Epithelial cell of esophagus (primary cell): ENCODE measurements at regions not wholly inside any gene's neighbourhood (a gene's known extent, or its start where the extent isn't known, plus 50 kb on each side); places are given as distances from the start of the nearest gene placed in this dataset.

Source experiments
- DNase-seq: peaks from one replicate; pipeline ENCODE4 v3.0.0; 2010; ENCODE audit warnings: low read depth
- H3K4me3 ChIP-seq: 2 replicates; pipeline ENCODE4 v1.5.1; 2011; ENCODE audit warnings: mild to moderate bottlenecking, low read length, control low read depth
- TF ChIP-seq, protein P1 (sequence below): IDR thresholded peaks from 2 replicates; pipeline ENCODE4 v1.5.1; 2011; ENCODE audit warnings: low read depth, mild to moderate bottlenecking, low read length, control low read depth, inconsistent platforms; ENCODE audit not compliant: insufficient read depth; ENCODE audit errors: missing control alignments

DNA sequence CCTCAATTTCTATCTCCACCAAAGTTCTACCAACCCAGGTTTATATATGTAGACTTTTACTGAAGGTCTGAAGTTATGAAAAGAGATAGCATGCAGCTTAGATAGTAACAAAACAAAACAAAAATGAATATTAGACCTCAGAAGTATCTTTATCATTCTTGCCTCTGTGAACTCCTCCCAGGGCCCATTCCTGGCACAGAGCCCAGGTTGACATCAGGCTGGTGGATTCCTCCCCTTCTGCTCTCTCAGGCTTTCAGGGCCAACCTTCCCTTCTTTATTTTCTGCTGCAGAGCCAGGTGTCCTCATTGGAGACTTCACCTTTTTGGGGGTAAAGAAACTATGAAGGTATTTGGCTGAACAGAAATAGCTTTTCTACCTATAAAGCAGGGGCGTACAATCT lies 112.8 kb upstream of the PITX2 start:
- no peak for DNase-seq

DNA sequence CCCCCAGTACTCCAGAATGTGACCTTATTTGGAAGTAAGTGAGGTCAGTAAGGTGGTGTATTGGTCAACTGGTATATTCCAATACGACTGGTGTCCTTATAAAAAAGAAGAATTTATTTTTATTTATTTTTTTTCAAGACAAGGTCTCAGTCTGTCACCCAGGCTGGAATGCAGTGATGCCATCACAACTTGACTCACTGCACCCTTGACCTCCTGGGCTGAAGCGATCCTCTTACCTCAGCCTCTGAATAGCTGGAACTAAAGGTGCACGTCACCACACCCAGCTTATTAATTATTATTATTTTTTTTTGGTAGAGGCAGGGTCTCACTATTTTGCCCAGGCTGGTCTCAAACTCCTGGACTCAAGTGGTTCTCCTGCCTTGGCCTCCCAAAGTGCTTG lies 115.1 kb upstream of the PITX2 start:
- no peak overlapping the region for H3K4me3 ChIP-seq
- no peak for DNase-seq

More for the DNA sequence above, 112.8 kb upstream of the PITX2 start:
- no peak overlapping the region for H3K4me3 ChIP-seq
- TF ChIP-seq, protein P1, sequence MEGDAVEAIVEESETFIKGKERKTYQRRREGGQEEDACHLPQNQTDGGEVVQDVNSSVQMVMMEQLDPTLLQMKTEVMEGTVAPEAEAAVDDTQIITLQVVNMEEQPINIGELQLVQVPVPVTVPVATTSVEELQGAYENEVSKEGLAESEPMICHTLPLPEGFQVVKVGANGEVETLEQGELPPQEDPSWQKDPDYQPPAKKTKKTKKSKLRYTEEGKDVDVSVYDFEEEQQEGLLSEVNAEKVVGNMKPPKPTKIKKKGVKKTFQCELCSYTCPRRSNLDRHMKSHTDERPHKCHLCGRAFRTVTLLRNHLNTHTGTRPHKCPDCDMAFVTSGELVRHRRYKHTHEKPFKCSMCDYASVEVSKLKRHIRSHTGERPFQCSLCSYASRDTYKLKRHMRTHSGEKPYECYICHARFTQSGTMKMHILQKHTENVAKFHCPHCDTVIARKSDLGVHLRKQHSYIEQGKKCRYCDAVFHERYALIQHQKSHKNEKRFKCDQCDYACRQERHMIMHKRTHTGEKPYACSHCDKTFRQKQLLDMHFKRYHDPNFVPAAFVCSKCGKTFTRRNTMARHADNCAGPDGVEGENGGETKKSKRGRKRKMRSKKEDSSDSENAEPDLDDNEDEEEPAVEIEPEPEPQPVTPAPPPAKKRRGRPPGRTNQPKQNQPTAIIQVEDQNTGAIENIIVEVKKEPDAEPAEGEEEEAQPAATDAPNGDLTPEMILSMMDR: no peak

GRCh38 chr4:110742143-110742542 lies 119.3 kb upstream of the PITX2 start:
- TF ChIP-seq, protein P1: no peak
- peak; percentile 2 for DNase-seq
- no peak overlapping the region for H3K4me3 ChIP-seq

More for the DNA sequence above, 115.1 kb upstream of the PITX2 start:
- TF ChIP-seq, protein P1: no peak

DNA sequence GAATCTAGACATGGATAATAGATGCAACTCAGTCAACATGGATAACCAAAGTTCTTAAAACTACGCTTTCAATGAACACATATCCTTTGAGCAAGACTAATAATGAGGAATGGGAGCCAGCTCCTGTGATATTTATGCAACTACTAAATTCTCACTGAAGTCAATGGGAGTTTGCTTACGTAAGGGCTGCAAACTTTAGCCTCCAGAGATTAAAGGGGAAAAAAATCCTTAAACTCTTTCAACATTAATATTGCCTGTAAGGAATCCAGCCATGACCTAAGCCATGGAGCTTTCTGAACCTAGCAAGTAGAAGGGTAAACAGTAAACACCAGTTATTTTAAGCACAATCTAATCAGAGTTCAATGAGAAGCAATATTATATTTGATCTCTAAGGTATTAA lies 125.2 kb upstream of the PITX2 start:
- DNase-seq: no peak
- TF ChIP-seq, protein P1: no peak
- H3K4me3 ChIP-seq: no peak overlapping the region

DNA sequence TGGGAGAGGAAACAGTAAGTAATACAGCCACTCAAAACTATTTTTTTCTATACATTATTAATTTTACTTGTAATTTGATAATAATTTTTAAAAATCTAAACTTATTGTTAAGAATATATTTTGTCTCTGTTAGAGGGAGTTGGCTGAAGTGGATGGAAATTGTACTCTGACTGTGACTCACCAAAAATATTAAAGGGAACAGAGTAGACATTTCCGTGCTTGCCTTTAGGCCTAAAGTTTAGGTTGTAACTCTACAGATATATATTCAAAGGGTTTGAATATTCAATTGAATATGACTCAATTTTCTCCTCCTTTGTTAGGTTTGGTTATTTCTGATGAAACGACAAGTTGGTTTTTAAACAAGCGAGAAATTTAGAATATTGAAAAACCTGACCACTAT lies 128.3 kb upstream of the PITX2 start:
- H3K4me3 ChIP-seq: no peak overlapping the region
- TF ChIP-seq, protein P1: no peak
- DNase-seq: no peak

- H3K4me3 ChIP-seq: no peak overlapping the region
- TF ChIP-seq, protein P1: no peak
- no peak for DNase-seq
Measured at GRCh38 chr4:110751986-110752385, 129.1 kb upstream of the PITX2 start.

DNA sequence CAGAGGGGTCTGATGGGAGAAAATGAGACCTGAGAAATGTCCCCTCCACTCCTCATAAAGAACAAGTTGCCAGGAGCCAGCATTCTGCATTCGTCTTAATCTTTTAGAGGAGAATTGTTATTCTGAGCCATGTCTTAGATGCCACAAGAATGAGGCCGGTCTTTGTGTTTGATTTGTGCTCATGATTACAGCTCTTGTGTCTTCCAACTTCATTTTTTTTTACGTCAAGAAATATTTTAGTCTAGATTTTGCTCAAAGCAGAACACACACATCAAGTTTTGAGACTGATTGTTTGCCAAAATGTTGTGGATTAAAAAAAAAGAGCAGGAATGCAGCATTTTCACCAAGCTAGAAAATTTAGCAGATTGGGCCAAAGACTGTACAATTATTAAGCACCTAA lies 130.6 kb upstream of the PITX2 start:
- no peak for DNase-seq
- no peak overlapping the region for H3K4me3 ChIP-seq
- TF ChIP-seq, protein P1: no peak
